ENCODE measurements at regions not wholly inside any gene's neighbourhood (a gene's known extent, or its start where the extent isn't known, plus 50 kb on each side); places are given as distances from the start of the nearest gene placed in this dataset.

GRCh38 chr5:173448856-173449255 lies 120.6 kb upstream of the STC2 start:
- TF ChIP-seq CTCF (IDR thresholded peaks at IDR 0.05; ENCODE audit: low read depth, low read length) (no peak), EZH2phosphoT487 (IDR thresholded peaks at IDR 0.05; ENCODE audit: low read depth) (no peak)
